MM.1S (cell line): ENCODE measurements at regions not wholly inside any gene's neighbourhood (a gene's known extent, or its start where the extent isn't known, plus 50 kb on each side); places are given as distances from the start of the nearest gene placed in this dataset.

Source experiments
- DNase-seq: peaks from one replicate; pipeline ENCODE4 v3.0.0-alpha.2; 2015
- H2AFZ ChIP-seq: fragments of 300-600 bp; sonication (generic); 2 replicates; pipeline ENCODE4 v1.6.0; 2016; ENCODE audit warnings: antibody characterized with exemption, low read length
- H3F3A ChIP-seq: fragments of 300-600 bp; sonication (generic); 2 replicates; pipeline ENCODE4 v1.6.1; 2016; ENCODE audit warnings: mild to moderate bottlenecking, antibody characterized with exemption, low read length, moderate library complexity, mixed read lengths; ENCODE audit not compliant: insufficient read depth
- H3K27ac ChIP-seq: fragments of 300-600 bp; sonication (generic); 2 replicates; pipeline ENCODE4 v1.5.1; 2016; ENCODE audit warnings: mild to moderate bottlenecking, low read length
- H3K27me3 ChIP-seq: fragments of 300-600 bp; sonication (generic); replicated peaks from 2 replicates; pipeline ENCODE4 v1.6.0; 2016; ENCODE audit warnings: low read length; ENCODE audit not compliant: insufficient read depth
- H3K36me3 ChIP-seq: fragments of 300-600 bp; sonication (generic); replicated peaks from 2 replicates; pipeline ENCODE4 v1.6.1; 2016; ENCODE audit warnings: mild to moderate bottlenecking, low read length, mixed read lengths; ENCODE audit not compliant: insufficient read depth
- H3K4me1 ChIP-seq: fragments of 300-600 bp; sonication (generic); 2 replicates; pipeline ENCODE4 v1.6.1; 2016; ENCODE audit warnings: low read length, mixed read lengths
- H3K4me2 ChIP-seq: fragments of 300-600 bp; sonication (generic); 2 replicates; pipeline ENCODE4 v1.6.0; 2016; ENCODE audit warnings: low read depth, low read length
- H3K4me3 ChIP-seq: fragments of 300-600 bp; sonication (generic); 2 replicates; pipeline ENCODE4 v1.5.1; 2016; ENCODE audit warnings: low read length, mixed read lengths
- H3K79me2 ChIP-seq: fragments of 300-600 bp; sonication (generic); 2 replicates; pipeline ENCODE4 v1.6.1; 2016; ENCODE audit warnings: mixed run types, low read length, mixed read lengths
- H3K9ac ChIP-seq: fragments of 300-600 bp; sonication (generic); 2 replicates; pipeline ENCODE4 v1.6.1; 2016; ENCODE audit warnings: low read length, mixed read lengths
- H3K9me2 ChIP-seq: fragments of 300-600 bp; sonication (generic); replicated peaks from 2 replicates; pipeline ENCODE4 v1.6.1; 2016; ENCODE audit warnings: mild to moderate bottlenecking, low read length, mixed read lengths; ENCODE audit not compliant: insufficient read depth
- H3K9me3 ChIP-seq: fragments of 300-600 bp; sonication (generic); replicated peaks from 2 replicates; pipeline ENCODE4 v1.6.1; 2016; ENCODE audit warnings: mild to moderate bottlenecking, low read length, mixed read lengths; ENCODE audit not compliant: insufficient read depth
- H4K20me1 ChIP-seq: fragments of 300-600 bp; sonication (generic); 2 replicates; pipeline ENCODE4 v1.6.1; 2016; ENCODE audit warnings: mild to moderate bottlenecking, low read length, moderate library complexity, mixed read lengths; ENCODE audit not compliant: insufficient read depth
- CTCF ChIP-seq: fragments of 300-600 bp; sonication (generic); IDR thresholded peaks from 2 replicates; pipeline ENCODE4 v1.5.1; 2016; ENCODE audit warnings: antibody characterized with exemption, low read length, mixed read lengths
- EZH2 ChIP-seq: fragments of 300-600 bp; sonication (generic); optimal IDR thresholded peaks from 2 replicates; pipeline ENCODE3; 2017; ENCODE audit warnings: low read depth, mild to moderate bottlenecking, antibody characterized with exemption, low read length, mixed read lengths
- EZH2phosphoT487 ChIP-seq: fragments of 300-600 bp; sonication (generic); IDR thresholded peaks from 2 replicates; pipeline ENCODE4 v1.6.1; 2018; ENCODE audit warnings: antibody characterized with exemption, low read length

GRCh38 chr13:26908126-26908525 lies 147.5 kb upstream of the GPR12 start:
- DNase-seq = no peak
- no peak for TF ChIP-seq CTCF
- no peak for TF ChIP-seq EZH2phosphoT487
- TF ChIP-seq EZH2 = no peak
- Histone ChIP-seq H3K9me2 (no peaks in the 10 kb centered on the region), H3K4me1 (no peaks in the 10 kb centered on the region), H3K4me3 (no peak overlapping the region), H3K9ac (no peak overlapping the region), H3K4me2 (no peak overlapping the region), H3K27me3 (no peaks in the 10 kb centered on the region), H4K20me1 (no peaks in the 10 kb centered on the region), H3K27ac (no peak overlapping the region), H3K36me3 (no peaks in the 10 kb centered on the region), H3K9me3 (no peaks in the 10 kb centered on the region), H2AFZ (no peak overlapping the region), H3K79me2 (no peaks in the 10 kb centered on the region), H3F3A (no peaks in the 10 kb centered on the region)

- Histone ChIP-seq H3K9me3 (no peaks in the 10 kb centered on the region), H3K4me1 (no peaks in the 10 kb centered on the region), H3K4me3 (no peak overlapping the region), H3K9ac (no peak overlapping the region), H3K36me3 (no peaks in the 10 kb centered on the region), H3K27me3 (no peaks in the 10 kb centered on the region), H3K79me2 (no peaks in the 10 kb centered on the region), H3F3A (no peaks in the 10 kb centered on the region), H3K27ac (no peak overlapping the region), H4K20me1 (no peaks in the 10 kb centered on the region), H3K4me2 (no peak overlapping the region), H2AFZ (no peak overlapping the region), H3K9me2 (no peaks in the 10 kb centered on the region)
- no peak for DNase-seq
- TF ChIP-seq EZH2 = no peak
- no peak for TF ChIP-seq EZH2phosphoT487
- TF ChIP-seq CTCF = no peak
Measured at GRCh38 chr13:26899202-26899601, 138.6 kb upstream of the GPR12 start.

- H3K27ac ChIP-seq = no peak overlapping the region
- H3K79me2 ChIP-seq = no peaks in the 10 kb centered on the region
- no peak overlapping the region for H2AFZ ChIP-seq
- no peaks in the 10 kb centered on the region for H3K36me3 ChIP-seq
- no peak overlapping the region for H3K4me3 ChIP-seq
- no peak for TF ChIP-seq CTCF
- no peaks in the 10 kb centered on the region for H4K20me1 ChIP-seq
- no peak overlapping the region for H3K4me2 ChIP-seq
- no peaks in the 10 kb centered on the region for H3K27me3 ChIP-seq
- H3K4me1 ChIP-seq = no peaks in the 10 kb centered on the region
- H3K9me2 ChIP-seq = no peaks in the 10 kb centered on the region
- no peaks in the 10 kb centered on the region for H3K9me3 ChIP-seq
- no peak overlapping the region for H3K9ac ChIP-seq
- no peaks in the 10 kb centered on the region for H3F3A ChIP-seq
- DNase-seq = no peak
Measured at GRCh38 chr13:26897706-26898550, 137.3 kb upstream of the GPR12 start.
